ENCODE measurements at regions not wholly inside any gene's neighbourhood (a gene's known extent, or its start where the extent isn't known, plus 50 kb on each side); places are given as distances from the start of the nearest gene placed in this dataset.
"Not testable (repeated sequence)": the region's sequence is repeated elsewhere in the genome, so short reads cannot be mapped to it uniquely, and the experiment has no call there.

GRCh38 chr12:88868050-88868449 is 287.8 kb upstream of the KITLG start:
- DNase-seq = no peak

DNA sequence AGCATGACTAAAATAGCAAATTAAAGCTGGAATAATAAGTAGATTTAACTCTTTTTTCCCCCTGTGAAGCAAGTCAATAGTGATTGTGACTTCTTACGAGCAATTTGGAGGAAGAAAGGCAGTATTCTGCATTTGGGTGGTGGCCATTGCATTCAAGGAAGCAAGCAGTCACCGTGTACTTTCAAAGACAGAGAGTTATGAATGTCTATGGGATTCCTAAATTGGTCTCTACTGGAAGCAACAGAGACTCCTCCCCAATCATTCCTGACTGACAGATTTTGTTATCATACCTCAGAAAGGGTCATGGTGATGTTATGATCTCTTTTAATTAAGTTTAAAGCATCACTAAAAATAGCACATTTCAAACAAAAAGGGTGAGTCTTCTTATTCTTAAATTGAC is 287.2 kb upstream of the KITLG start:
- no peak for DNase-seq

DNA sequence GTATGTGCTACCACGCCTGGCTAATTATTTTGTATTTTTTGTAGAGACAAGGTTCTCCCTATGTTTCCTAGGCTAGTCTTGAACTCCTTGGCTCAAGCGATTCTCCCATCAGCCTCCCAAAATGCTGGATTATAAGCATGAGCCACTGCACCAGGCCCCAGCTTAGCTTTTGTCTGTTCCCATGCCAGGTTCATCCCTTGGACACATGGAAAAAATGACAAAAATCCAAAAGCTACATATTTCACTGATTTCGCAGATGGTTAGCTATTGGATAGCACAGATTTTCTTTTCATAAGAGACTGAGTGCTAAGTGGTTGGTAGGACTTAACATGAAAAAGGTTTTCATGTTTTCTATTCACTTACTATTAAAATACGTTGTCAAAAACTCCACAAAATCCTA is 286.6 kb upstream of the KITLG start:
- DNase-seq = no peak

DNA sequence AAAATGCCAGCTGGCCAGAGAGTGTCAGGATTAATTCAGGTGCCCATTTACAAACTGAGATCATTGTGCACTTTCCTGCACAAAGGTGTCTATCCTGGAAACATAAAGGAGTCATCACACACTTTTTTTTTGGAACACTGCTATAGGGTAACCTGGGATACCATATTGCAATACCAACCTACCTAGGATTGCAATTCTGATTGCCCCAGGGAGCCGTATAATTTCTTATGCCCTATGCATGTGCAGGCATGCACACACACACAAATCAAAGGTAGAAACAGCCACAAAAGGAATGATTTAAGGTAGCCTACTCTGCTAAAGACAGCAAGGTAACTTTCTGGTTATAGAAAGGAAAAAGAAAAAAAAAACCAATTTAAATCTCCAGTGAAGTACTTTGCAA is 285.3 kb upstream of the KITLG start:
- no peak for DNase-seq

DNA sequence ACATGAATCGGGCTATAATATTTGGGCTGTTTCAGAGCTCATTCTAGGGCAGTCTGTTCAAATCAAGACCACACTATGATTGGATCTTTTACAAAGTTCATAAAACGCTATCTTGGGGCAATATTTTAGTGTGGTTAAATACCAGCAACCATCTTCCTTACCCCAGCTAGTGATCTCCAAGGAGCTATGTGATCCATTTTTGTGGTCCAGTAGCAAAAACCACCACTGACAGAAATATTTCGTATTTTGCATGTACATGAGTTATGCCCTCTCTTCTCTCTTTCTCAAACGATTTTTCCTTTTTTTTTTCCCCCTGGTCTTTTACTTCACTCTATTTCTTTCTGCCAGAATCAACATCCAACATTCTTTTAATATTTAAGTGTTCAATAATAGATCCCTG is 280.6 kb upstream of the KITLG start:
- no peak for DNase-seq

GRCh38 chr12:88856201-88856600 is 275.9 kb upstream of the KITLG start:
- no peak for DNase-seq

- no peak for DNase-seq
These were observed 275.0 kb upstream of the KITLG start for GRCh38 chr12:88855301-88855700.

DNA sequence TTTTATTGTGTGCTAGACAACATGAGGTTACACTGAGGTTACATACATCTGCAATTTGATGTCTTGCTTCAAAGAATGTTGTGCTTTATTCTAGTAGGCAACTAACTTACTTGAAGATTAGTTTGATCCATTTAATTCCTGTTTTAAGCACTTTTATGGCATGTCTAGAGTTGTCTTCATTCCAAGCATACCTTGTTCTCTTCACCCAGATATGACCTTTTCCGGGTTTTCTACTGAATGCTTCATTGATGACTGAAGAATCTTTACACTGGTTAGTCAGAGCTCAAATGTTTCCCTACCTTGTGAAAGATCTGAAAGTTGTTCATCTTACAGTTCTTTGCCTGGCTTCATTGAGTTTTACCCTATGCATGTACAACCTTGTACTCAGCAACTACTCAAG is 274.0 kb upstream of the KITLG start:
- no peak for DNase-seq

- DNase-seq = not testable (repeated sequence)
These were observed 267.0 kb upstream of the KITLG start for GRCh38 chr12:88847246-88847645.

DNA sequence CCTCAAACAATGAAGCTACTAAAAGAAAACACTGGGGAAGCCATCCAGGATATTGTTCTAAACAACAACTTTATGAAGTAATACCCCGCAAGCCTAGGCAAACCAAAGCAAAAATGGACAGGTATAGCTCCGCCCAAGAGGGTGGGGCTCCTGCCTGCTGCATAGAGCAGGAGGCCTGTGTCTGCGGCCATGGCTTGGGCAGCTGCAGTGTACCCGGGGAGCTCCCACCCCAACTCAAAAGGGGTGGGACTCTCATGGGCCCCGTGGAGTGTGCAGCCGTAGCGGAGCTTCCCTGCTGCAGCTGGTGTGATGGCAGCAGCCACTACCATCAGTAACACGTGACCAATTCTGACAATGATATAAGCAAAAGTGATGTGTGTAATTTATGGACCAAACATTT is 264.2 kb upstream of the KITLG start:
- DNase-seq = no peak

- no peak for DNase-seq
These were observed 262.0 kb upstream of the KITLG start for GRCh38 chr12:88842314-88842713.

- no peak for DNase-seq
These were observed 259.2 kb upstream of the KITLG start for GRCh38 chr12:88839486-88839885.

- no peak for DNase-seq
These were observed 255.9 kb upstream of the KITLG start for GRCh38 chr12:88836156-88836555.

DNA sequence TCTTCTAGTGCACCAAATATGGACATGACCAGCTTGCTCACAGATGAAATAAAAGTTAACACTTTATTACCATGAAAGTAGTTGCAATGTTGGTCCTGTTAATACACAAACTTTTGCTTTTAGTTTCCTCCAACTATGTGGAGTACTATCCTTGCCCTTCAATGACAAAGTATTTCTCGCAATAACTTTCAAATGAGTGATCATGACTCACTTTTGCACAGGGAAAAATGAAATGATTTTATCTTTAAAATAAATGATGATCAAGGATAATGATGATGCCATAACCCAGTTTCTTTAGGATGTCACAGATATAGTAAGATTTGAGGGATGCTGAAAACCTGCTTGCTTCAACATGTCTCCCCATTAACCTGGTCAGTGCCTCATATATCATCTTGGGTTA is 254.0 kb upstream of the KITLG start:
- no peak for DNase-seq

- no peak for DNase-seq
These were observed 253.4 kb upstream of the KITLG start for GRCh38 chr12:88833641-88834116.

DNA sequence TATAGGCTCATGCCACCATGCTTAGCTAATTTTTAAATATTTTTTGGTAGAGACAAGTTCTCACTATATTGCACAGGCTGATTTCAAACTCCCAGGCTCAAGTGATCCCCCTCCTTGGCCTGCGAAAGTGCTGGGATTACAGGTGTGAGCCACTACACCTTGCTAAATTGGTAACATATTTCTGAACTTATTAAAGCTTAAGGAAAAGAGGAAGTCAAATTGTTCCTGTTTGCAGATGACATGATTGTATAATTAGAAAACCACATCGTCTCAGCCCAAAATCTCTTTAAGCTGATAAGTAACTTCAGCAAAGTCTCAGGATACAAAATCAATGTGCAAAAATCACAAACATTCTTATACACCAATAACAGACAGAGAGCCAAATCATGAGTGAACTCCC is 248.3 kb upstream of the KITLG start:
- not testable (repeated sequence) for DNase-seq

- DNase-seq = no peak
These were observed 239.7 kb upstream of the KITLG start for GRCh38 chr12:88820012-88820411.

DNA sequence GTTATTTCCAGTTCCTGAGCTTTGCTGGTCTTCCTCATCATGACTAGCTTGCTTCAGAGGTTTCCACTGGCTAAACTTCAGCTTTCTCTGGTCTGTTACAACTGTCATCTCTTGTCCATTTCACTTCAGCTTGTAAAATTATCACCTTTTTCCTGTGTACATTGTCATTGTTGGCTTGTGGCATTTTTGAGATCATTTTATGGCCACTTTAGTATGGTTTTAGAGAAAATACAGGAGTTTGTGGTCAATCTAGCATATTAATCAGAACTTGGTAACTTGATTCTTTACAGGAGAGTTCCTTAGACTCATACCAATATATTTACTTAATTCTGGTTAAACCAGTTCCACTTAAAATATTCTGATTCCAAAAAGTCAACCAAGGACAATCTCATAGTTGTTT is 235.9 kb upstream of the KITLG start:
- no peak for DNase-seq

DNA sequence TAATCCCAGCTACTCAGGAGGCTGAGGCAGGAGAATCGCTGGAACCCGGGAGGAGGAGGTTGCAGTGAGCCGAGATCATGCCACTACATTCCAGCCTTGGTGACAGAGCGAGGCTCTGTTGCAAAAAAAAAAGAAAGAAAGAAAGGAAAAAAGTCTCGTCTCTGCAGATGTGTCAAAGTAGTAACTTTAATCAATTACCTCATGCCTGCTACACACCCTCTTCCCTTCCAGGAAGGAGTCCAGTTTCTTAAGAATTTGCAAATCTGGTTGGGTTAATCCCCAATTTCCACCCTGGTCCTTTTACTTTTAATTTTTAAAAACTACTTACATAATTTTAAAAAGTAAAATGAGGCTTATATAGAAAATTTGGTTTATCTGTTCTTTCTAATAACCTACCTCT is 234.5 kb upstream of the KITLG start:
- DNase-seq = no peak

DNA sequence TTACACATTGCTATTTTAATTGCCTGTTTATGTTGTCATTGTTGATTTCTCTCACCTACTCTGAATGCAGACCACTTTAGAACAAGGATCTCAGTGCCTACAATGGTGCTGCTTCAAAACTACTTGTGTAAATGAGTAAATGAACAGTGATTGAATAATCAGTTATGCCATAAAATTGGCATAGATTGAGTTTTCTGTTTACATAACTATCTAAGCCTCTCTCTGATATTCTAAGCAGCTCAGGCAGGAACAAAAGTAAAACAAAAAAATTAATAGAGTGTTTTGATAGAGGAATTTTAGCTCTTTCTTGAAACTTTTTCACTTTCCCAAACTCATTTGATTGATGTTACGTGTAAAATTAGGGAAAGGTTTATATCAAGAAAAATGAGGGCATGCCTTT is 232.3 kb upstream of the KITLG start:
- DNase-seq = no peak

- no peak for DNase-seq
These were observed 230.5 kb upstream of the KITLG start for GRCh38 chr12:88810806-88811205.

DNA sequence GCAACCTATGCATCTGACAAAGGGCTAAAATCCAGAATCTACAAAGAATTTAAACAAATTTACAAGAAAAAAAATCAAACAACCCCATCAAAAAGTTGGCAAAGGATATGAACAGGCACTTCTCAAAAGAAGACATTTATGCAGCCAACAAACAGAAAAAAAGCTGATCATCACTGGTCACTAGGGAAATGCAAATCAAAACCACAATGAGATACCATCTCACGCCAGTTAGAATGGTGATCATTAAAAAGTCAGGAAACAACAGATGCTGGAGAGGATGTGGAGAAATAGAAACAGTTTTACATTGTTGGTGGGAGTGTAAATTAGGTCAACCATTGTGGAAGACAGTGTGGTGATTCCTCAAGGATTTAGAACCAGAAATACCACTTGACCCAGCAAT is 229.6 kb upstream of the KITLG start:
- not testable (repeated sequence) for DNase-seq

DNA sequence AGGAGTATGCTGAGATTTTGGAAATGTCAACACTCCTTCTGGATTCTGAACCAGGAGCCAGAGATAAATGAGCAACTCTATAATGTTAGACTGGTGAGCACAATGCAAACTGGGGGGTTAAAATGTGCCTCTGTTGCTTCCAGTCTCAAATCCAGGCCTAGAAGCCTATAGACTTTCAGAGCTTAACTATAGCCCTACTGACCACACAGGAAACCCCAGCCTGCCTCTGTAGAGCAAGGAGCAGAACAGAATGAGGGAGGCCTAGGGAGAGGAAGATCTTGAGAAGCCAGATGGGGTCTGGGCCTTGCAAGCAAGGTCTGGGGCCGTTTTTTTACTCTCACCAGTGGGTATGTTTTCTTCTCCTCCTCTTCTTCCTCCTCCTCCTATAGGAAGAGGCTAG is 225.4 kb upstream of the KITLG start:
- DNase-seq = no peak

GRCh38 chr12:88805286-88805685 is 225.0 kb upstream of the KITLG start:
- DNase-seq = no peak

DNA sequence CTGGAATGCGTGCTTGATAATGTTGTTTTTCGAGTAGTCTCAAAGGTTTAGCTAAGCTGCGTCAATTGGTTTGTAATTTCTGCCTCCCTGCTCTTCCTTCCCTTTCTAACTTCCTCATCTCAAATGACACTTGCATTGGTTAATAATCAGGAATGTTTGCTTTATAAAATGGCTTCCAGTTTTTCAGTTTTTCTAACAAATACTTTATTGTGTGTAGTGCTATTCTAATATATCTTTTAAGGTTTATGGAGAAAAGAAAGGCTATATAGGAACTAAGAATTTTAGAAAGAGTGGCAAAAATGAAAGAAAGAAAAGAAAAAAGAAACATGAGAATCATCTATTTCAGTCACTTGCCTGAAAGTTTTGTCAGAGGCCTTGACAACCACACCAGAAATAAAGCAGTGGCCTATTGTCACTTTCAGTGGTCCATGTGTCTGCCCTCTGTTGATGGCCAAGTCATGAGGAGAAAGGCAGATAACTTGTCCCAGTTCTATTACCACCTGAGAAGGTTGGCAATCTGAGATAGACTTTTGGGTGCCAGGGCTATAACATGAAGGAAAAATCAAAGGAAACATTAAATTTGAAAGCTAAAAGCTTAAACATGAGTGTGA is 221.9 kb upstream of the KITLG start:
- DNase-seq = no peak

Data from NCI-H2081 treated with DMSO at 0.1 percent for 48 hours (cell line).